AG04449 (cell line): ENCODE measurements at regions not wholly inside any gene's neighbourhood (a gene's known extent, or its start where the extent isn't known, plus 50 kb on each side); places are given as distances from the start of the nearest gene placed in this dataset.

ENCODE experiments used
- CTCF ChIA-PET: fragments of 350-600 bp; formaldehyde crosslinking; extraction: SDS; loops from one replicate; lab custom pipeline; 2021; ENCODE audit warnings: antibody characterized with exemption; lab: Yijun Ruan, JAX
- POLR2A ChIA-PET: fragments of 400-600, 350-600 bp; formaldehyde crosslinking; extraction: SDS; loops from one replicate; lab custom pipeline; 2020; ENCODE audit warnings: antibody characterized with exemption, inconsistent platforms; lab: Yijun Ruan, JAX
- DNase-seq: peaks from one replicate; pipeline ENCODE4 v3.0.0-alpha.2; 2010; ENCODE audit warnings: low read depth, low spot score
- H3K4me3 ChIP-seq: 2 replicates; pipeline ENCODE4 v1.5.1; 2011; ENCODE audit warnings: low read depth, mild to moderate bottlenecking, control low read depth, low read length
- CTCF ChIP-seq: IDR thresholded peaks from one replicate; pipeline ENCODE4 v1.5.1; 2011; ENCODE audit warnings: mild to moderate bottlenecking, moderate library complexity, low read length, control low read depth, inconsistent platforms; ENCODE audit not compliant: insufficient read depth; ENCODE audit errors: missing control alignments

GRCh38 chr14:36245223-36245622 is 68.7 kb upstream of the PTCSC3 start:
- H3K4me3 ChIP-seq, result no peak overlapping the region
- POLR2A ChIA-PET, result no interaction called here
- CTCF ChIA-PET, result no interaction called here
- no peak for TF ChIP-seq CTCF
- no peak for DNase-seq

- DNase-seq, result no peak
- ChIA-PET CTCF (no interaction called here), POLR2A (no interaction called here)
- TF ChIP-seq CTCF, result no peak
- H3K4me3 ChIP-seq, result no peak overlapping the region
Measured at GRCh38 chr14:36243183-36243582, 66.7 kb upstream of the PTCSC3 start.

- ChIA-PET CTCF (interaction anchor here (1.3 kb wide), 2 partner anchors 133 to 134 kb away, joined by 4 read pairs; no protein-coding TSS in a partner anchor), POLR2A (no interaction called here)
- no peak for TF ChIP-seq CTCF
- no peak for DNase-seq
- no peak overlapping the region for H3K4me3 ChIP-seq
Measured at GRCh38 chr14:36241183-36241582, 64.7 kb upstream of the PTCSC3 start.

GRCh38 chr14:36238666-36239363 is 62.3 kb upstream of the PTCSC3 start:
- H3K4me3 ChIP-seq, result no peak overlapping the region
- TF ChIP-seq CTCF, result no peak
- no peak for DNase-seq
- ChIA-PET CTCF (interaction anchor here (1.4 kb wide), 1 partner anchor 170 kb away, joined by 4 read pairs; no protein-coding TSS in a partner anchor), POLR2A (no interaction called here)

- no peak for TF ChIP-seq CTCF
- POLR2A ChIA-PET, result no interaction called here
Measured at GRCh38 chr14:36233217-36233616, 56.7 kb upstream of the PTCSC3 start.

GRCh38 chr14:36229262-36229661 is 52.7 kb upstream of the PTCSC3 start:
- DNase-seq, result no peak
- no peak overlapping the region for H3K4me3 ChIP-seq
- no peak for TF ChIP-seq CTCF
- ChIA-PET CTCF (no interaction called here), POLR2A (no interaction called here)

More at GRCh38 chr14:36233217-36233616, 56.7 kb upstream of the PTCSC3 start:
- CTCF ChIA-PET, result no interaction called here
- DNase-seq, result no peak
- no peak overlapping the region for H3K4me3 ChIP-seq
